NCI-H748 (cell line): ENCODE measurements at regions not wholly inside any gene's neighbourhood (a gene's known extent, or its start where the extent isn't known, plus 50 kb on each side); places are given as distances from the start of the nearest gene placed in this dataset.
"Not testable (repeated sequence)": the region's sequence is repeated elsewhere in the genome, so short reads cannot be mapped to it uniquely, and the experiment has no call there.

Experiments used
- DNase-seq: peaks from one replicate; lab custom pipeline; 2025; ENCODE audit not compliant: unreplicated experiment; lab: John Stamatoyannopoulos, UW

DNA sequence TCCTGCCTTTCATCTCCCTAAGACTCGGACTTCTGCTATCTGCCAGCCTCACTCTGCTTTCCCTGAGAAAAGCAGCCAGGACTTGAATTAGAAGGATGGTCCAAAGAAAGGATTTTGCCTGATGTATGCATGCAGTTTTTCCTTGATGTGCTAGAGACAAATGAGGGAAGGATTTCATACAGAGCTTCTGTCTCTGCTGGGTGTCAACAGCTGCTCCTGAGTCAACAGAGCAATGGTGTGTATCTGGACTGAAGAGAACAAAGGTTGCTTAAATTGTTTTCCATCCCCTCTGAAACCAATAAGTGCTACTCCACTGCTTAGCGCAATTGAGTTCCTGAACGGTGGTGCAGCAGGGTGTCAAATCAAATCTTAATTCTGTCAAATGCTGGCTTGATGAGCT lies 680.6 kb upstream of the C16orf82 start:
- DNase-seq: peak; percentile 95

DNA sequence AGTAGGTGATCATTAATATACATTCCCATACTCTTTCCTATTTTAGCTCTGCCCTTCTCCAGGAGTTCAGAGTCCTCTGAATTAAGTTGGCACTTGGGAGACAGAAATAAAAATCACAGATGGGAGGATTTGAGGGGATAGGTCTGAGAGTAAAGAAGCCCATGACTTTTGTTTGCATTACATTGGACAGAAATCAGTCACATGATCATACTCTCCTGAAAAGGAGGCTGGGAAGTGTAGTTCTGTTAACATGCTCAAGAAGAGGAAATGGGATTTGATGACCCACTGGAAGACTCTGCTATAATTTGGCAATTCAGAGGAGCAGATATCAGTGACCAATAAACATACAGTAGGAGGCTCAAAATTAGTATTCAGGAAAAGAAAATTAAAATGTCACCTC lies 674.9 kb upstream of the C16orf82 start:
- no peak for DNase-seq

DNA sequence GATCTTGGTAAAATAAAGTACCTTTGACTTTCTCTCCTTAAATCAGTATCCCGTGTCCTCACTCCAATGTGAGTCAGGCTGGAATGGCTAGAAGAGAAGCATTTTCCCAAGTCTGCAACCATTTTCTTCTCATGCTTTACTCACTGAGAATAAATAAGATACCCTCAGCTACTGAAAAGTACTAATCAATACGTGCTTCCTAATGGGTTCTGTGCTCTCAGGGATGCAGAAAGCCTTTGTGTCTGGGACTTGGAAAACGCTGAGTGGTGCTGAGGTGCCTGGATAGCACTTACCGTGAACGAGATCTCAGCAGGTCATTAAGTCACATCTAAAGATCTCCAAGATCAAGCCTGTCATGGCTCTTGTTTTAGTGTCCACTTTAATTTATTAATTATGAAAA lies 672.3 kb upstream of the C16orf82 start:
- no peak for DNase-seq

DNA sequence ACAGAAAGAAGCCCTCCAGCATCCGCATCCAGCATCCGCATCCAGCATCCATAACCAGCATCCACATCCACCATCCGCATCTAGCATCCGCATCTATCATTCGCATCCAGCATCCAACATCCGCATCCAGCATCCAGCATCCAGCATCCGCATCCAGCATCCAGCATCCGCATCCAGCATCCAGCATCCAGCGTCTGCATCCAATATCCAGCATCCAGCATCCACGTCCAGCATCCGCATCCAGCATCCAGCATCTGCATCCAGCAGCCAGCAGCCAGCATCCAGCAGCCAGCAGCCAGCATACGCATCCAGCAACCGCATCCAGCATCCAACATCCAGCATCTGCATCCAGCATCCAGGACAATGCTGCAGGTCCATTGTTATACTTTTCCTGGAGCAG lies 671.0 kb upstream of the C16orf82 start:
- DNase-seq: no peak

DNA sequence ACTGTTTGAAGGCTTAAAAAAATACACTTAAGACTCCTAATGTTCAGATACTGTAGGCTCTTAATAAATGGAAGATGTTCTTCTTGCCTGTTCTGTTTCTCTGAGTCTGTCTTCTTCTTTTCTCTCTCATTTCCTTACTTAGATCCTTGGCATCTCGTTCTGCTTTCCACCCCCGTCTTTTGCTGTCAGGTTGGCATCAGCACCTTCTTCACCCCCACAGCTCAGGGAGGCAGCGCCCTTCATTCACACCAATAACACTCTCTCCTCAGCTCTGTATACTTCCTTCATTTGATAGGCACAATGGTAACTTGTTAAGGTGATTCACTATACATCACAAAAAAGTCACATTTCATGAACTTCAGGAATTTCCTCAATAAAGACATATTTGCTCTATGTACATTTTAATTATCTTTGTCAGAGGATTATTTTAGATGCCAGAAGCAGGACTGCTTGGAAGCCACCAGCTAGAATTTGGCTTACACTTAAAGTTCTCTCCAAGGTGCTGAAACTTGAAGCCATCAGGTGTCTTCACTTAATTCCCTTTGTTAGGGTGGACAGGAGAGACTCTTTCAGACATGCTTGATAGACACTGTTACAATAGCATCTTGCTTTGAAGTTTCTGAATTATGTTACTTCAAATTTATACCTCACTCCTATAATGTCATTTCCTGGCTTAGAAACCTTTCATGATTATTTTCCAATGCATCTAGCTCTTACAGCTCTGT lies 670.1 kb upstream of the C16orf82 start:
- no peak for DNase-seq

DNA sequence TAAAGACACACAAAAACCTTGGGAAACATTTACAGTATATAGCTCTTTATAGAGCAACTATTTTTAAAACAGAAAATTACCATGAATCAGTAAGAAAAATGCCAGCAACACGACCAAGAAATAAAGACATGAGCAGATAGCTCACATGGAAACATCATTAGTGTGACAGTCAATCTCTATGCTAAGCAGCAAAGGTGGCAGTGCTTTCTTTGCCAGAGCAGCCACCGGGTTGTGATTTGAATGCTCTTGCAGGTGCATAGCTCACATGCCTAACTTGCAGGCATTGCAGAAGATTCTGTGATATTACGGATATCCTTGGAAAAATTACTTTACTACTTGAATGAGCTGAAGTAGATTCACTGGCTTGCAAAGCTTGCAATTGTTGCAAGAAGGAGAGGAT lies 652.9 kb upstream of the C16orf82 start:
- DNase-seq: peak; percentile 3

DNA sequence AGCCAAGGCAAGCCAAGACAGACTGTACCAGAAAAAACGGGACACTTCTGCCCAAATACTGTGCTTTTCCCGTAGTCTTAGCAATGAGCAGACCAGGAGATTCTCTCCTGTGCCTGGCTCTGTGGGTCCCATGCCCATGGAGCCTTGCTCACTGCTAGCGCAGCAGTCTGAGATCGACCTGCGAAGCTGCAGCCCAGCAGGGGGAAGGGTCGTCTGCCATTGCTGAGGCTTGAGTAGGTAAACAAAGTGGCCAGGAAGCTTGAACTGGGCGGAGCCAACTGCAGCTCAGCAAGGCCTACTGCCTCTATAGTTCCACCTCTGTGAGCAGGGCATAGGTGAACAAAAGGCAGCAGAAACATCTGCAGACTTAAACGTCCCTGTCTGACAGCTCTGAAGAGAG lies 647.3 kb upstream of the C16orf82 start:
- DNase-seq: peak; percentile 70

DNA sequence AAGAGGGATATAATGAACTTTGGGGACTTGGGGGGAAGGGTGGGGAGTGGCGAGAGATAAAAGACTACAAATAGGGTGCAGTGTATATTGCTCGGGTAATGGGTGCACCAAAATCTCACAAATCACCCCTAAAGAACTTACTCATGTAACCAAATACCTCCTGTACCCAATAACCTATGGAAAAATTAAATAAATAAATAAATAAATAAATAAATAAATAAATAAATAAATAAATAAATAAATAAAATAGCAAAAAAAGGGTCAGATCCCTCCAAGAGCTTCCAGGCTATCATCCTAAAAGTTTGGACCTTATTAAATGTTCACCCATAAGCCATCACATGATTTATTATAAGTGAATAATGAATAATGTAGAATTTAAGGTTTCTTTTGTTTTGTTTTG lies 636.1 kb upstream of the C16orf82 start:
- no peak for DNase-seq

DNA sequence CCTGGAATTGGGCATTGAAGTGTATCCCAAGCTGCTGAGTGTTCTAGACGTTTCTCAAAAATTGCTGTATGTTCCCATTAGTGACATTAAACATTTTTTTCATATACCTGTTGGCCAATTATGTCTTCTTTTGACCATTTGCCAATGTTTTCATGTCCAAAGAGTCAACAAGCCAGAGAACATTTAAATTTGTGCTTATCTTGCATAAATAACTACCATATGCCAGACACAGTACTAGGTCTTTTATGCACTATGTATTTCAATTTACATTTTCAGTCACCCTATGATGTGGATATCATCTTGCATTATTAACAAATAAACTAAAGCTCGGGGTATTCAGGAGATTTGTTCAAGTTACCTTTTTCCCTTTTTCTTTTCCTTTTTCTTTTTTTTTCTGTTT lies 632.9 kb upstream of the C16orf82 start:
- no peak for DNase-seq

DNA sequence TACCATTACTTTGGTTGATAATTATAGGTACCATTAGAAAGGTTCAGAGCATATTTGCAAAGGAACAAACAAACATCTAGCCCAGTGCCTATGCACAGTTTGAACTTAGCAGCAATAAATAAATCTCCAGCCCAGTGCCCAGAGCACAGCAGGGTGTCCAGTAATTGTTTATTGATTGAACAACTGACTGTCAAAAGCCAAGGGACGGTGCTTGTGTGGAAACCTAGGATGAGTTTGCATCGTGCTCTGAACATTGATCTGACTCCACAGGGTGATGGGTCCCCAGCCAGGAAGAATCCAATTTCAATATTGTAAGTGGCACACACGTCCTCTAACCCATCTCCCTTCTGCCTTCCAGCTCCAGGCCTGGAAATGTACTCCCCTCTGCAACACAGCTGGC lies 625.5 kb upstream of the C16orf82 start:
- peak; percentile 93 for DNase-seq

DNA sequence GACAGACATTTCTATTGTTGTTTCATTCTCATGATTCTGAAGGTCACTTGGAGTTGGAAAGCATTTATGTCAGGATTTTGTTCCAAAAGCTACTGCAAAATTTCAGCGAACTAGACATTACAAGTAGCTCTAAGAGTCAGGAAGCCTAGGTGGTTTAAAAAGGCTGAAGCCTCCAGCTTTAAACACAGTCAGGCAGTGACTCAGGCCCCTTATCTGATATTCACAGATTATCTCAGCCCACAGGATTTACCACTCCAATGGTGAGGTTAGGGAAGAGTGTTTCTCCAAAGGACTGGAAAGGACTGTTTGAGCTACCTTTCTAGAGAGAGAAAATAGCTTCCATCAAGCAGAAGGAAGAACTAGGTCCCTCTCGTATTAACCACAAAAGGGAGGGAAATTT lies 624.4 kb upstream of the C16orf82 start:
- DNase-seq: no peak

DNA sequence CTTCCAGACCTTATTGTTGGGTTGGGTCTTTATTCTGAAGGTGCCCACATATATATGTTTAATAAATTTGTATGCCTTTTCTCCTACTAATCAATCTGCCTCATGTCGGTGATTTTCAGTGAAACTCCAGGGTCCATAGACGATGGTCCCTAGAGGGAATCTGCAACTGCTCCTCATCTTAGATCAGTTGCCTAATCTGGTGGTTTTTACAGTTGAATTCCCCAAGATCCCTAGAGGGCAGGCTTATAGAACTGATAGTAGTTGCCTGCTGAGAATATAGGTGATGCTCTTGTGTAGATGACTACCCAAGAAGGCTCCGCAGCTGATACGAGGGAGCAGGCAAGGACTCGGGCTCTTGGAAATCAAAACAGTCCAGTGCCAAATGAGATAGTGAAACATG lies 619.2 kb upstream of the C16orf82 start:
- no peak for DNase-seq

DNA sequence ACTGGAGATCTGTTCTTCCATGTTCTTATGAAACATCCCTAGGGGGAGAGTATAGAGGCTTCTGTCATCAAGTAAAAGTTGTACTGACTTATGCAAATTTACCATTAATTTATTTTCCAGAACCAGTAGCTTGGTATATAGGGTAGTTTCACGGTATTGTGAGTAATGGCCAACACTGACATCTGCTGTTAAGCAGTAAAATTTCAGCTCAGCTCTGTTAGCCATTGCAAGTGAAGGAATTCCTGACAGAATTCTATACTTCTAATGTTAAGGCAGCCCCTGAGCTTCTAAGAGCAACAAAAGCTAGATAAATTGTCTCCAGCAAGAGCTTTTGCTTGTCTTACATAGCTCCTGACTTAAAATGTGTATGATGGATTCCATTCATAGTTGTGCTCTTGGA lies 613.5 kb upstream of the C16orf82 start:
- peak; percentile 5 for DNase-seq

DNA sequence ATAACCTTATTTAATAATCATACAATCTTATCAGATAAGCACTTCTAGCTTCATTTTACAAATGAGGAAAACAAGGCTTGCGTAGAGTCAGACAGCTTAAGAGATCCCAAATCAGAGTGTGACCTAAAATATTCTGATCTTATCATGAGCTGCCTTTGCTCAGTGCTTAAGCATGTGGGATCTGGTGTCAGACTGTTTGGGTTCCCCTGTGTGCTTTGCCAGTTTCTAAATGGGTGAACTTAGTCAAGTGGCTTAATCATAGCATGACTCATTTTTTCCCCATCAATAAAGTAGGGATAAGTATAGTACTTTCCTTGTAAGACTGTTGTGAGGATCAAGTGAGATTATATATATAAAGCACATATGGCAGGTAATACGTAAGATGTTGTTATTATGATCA lies 612.6 kb upstream of the C16orf82 start:
- no peak for DNase-seq

DNA sequence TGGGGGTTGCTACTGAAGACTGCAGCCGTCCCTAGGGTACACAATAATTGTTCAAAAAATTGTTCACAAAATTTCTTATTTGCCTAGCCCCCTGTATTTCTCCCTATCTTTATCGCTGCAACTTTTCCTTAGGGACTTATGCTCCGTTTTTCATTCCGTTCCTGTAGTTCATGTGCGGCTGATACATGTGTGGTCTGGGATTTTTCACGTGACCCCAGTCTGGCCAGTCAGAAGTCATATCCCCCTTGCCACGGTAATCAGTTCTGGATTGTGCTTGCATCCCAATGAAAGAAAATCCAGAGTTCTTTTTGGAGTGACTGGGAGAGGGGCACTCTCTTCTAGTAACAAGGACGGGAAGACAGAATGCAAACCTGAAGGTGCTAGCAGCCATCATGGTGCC lies 610.7 kb upstream of the C16orf82 start:
- no peak for DNase-seq

DNA sequence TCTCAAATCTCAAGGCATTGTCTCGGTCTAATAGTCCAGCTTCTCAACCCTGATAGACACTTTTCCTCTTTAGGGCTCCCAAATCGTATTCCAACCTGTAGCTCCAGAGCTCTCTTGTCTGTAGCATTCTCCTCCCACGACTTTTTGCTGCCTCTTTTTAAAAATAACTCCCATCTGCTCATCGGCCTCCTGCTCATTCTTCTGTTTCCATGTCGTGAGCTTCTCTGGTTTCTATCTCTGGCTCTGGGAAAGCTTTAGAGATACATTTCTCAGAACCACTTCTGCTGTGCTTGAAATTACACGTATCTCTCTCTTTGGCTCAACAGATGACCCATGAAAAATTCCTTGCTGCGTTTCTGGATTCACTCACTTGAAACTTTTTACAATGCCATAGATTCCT lies 609.6 kb upstream of the C16orf82 start:
- no peak for DNase-seq

DNA sequence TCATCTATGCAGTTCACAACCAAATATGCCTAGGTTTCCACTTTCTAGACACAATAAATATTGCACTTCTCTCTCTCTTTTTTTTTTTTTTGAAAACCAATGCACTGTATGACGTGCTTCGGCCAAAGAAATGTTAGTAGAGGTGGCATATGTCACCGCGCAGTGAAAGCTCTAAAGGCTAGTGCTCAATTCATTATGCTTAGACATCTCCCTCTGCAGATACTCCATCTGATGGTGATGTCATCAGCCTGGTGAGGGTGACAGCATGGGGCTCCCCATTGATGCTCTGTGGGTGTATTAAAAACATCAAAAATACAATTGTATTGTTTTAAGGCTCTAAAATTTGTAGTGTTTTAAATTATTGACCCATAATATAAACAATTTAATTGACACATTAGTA lies 608.8 kb upstream of the C16orf82 start:
- no peak for DNase-seq

DNA sequence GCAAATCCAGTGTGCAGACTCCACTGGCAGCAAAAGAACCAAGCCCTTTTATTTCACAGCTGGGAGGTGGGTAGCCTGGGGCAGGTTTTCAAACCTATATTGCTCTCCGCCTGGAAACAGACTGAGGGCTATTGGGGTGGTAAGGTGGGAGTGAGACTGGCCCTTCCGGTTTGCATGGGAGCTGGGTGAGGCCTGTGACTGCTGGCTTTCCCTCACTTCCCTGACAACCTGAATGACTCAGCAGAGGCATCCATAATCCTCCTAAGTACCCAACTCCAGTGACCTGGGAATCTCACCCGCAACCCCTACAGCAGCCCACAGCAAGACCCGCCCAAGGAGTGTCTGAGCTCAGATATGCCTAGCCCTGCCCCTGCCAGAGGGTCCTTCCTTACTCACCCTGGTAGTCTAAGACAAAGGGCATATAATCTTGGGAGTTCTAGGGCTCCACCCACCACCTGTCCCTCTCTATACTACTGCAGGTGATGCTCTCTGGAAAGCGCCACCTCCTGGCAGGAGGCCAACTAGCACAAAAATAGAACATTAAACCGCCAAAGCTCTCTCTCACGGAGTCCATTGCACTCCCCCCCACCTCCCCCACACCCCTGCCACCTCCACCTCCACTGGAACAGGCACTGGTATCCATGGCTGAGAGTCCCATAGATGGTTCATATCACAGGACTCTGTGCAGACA lies 602.0 kb upstream of the C16orf82 start:
- DNase-seq: peak; percentile 9

DNA sequence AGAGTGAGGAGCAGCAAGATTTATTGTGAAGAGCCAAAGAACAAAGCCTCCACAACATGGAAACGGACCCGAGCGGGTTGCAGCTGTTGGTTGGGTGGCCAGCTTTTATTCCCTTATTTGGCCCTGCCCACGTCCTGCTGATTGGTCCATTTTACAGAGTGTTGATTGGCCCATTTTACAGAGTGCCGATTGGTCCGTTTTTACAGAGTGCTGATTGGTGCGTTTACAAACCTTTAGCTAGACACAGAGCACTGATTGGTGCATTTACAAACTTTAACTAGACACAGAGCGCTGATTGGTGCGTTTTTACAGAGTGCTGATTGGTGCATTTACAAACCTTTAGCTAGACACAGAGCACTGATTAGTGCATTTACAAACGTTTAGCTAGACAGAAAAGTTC lies 592.3 kb upstream of the C16orf82 start:
- DNase-seq: not testable (repeated sequence)

DNA sequence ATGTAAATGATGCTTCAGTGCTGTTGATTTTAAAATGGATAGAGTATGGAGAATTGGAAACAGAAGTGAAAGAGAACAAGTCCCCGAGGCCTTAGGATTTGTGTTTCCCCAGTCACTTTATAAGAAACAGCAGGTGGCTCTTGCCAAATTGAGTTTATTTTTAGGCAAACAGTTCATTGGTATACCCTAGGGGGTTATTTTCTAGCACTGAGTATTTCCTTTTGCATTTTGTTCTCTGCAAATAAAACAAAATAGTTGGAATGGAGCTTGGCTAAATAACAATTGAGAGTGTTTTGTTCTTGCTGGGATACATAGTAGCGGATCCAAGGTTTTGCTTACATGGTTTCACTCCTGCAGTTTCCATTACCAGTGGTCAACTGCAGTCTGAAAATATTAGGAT lies 591.1 kb upstream of the C16orf82 start:
- DNase-seq: peak; percentile 37

DNA sequence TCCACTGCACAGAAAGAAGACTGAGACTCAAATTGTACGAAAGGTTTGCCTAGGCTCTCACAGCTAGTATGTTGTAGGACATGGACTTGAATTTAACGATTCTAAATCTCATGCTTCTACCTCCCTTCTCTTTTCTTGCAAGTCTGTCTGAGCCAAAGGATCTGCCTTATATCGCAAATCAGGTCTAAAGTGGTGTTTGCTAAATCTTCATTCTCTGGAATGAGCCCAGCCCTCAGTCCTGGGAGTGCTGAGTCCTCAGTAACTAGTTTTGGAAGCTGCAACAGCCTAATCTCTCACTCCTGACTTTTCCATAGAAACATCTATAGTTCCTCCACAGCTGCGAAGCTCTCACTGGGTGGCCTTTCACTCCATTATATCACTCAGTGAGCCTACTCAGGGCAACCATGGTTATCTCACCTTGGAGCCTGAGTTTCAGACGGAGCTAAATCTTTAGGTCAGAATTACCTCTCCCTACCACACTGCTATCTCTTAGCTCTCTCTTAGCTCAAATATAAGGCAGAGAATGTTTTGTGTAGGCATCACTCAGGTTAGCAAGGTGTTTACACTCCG lies 575.5 kb upstream of the C16orf82 start:
- no peak for DNase-seq

DNA sequence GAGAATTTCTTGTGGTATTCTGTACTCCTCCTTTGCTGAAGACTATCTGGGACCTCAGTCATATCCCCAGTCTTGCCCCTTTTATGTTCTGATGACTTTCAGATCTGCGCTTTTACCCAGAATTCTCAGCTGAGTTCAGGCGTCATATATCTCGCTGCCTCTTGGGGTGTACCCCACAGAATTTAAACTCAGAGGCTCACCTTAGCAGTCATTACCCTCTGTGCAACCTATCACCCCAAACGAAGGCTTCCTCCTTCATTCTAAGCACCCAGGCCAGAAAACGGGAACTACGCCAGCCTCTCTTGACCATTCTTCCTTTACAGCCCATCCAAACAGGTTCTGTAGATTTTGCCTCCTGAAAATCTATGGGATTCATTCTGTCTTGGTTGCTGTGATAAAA lies 574.8 kb upstream of the C16orf82 start:
- DNase-seq: no peak

DNA sequence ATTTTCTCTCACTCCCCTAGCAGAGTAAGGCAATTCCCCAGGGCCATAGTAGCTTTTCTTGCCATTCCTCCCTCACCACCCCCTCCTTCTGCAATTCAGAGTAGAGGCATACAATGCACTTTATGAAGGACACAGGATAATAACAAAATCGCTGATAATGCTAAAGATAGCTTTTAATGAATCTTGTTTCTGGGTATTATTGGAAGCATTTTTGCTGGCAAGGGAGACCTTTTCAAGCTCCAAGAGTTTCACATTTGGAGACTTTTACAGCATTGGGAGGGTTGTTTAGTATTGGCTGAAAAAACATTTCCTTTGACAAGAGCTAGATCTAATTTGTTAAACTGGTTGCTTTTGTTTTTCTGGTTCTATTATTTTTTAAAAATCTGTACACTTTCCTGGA lies 573.0 kb upstream of the C16orf82 start:
- no peak for DNase-seq
